ENCODE measurements at regions not wholly inside any gene's neighbourhood (a gene's known extent, or its start where the extent isn't known, plus 50 kb on each side); places are given as distances from the start of the nearest gene placed in this dataset.

DNA sequence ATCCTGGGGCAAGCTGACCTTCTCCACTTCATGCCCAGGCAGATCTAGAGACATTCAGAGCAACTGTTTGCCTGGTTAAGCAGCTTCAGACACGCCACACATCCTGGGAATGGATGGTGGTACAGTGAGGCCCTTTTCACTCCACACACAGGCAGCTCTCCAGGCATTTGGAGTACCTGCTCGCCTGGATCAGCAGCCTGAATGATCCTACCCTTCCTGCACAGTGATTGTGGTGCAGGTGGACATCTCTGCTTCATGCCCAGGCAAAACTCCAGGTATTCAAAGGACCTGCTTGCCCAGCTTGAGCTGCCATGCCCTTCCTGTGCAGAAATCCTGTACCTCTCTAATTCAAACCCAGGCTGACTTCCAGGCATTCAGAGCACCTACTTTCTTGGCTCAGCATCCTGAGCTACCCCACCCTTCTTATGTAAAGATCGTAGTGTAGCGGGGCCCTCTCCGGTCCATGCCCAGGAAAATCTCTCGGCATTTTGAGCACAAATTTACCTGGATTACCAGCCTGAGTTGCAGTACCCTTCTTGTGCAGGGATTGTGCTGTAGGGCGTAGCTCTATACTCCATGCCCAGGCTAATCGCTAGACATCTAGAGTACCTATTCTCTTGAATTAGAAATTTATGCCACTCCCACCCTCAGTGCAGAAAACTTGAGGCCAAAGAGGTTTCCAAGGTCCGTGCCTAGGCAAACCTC is 972.8 kb downstream of the ANKRD7 start:
- TF ChIP-seq, protein P1, sequence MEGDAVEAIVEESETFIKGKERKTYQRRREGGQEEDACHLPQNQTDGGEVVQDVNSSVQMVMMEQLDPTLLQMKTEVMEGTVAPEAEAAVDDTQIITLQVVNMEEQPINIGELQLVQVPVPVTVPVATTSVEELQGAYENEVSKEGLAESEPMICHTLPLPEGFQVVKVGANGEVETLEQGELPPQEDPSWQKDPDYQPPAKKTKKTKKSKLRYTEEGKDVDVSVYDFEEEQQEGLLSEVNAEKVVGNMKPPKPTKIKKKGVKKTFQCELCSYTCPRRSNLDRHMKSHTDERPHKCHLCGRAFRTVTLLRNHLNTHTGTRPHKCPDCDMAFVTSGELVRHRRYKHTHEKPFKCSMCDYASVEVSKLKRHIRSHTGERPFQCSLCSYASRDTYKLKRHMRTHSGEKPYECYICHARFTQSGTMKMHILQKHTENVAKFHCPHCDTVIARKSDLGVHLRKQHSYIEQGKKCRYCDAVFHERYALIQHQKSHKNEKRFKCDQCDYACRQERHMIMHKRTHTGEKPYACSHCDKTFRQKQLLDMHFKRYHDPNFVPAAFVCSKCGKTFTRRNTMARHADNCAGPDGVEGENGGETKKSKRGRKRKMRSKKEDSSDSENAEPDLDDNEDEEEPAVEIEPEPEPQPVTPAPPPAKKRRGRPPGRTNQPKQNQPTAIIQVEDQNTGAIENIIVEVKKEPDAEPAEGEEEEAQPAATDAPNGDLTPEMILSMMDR (IDR thresholded peaks at IDR 0.05): no peak
- TF ChIP-seq POLR2A (IDR thresholded peaks at IDR 0.05) (no peak), POLR2AphosphoS5 (IDR thresholded peaks at IDR 0.05; ENCODE audit: insufficient read depth in 1 of 2, low read depth in 1 of 2) (no peak)

Measured in vagina (tissue), 2 donors.